Naive B cell (primary cell): ENCODE measurements at regions not wholly inside any gene's neighbourhood (a gene's known extent, or its start where the extent isn't known, plus 50 kb on each side); places are given as distances from the start of the nearest gene placed in this dataset.
"Not testable (repeated sequence)": the region's sequence is repeated elsewhere in the genome, so short reads cannot be mapped to it uniquely, and the experiment has no call there.

Source experiments
- ATAC-seq, 2 donors: fragments of 150-1000 bp; cut with Tn5 transposase; 2 replicates each; pipeline ENCODE4 v1.10.0; 2021; ENCODE audit warnings: low read depth in 2 of 2, mild to moderate bottlenecking in 2 of 2, moderate library complexity in 2 of 2
- DNase-seq: peaks from one replicate; pipeline ENCODE4 v3.0.0; 2022
- H3K27ac Mint-ChIP-seq, 6 donors: one replicate each; pipeline ENCODE4 v1.8.0; 2020 to 2022; ENCODE audit warnings: mild to moderate bottlenecking in 6 of 6, mixed read lengths in 6 of 6, moderate library complexity in 5 of 6, inconsistent platforms in 2 of 6
- H3K27me3 Mint-ChIP-seq, 3 donors: one replicate each; pipeline ENCODE4 v1.8.0; 2021 to 2022; ENCODE audit warnings: mixed read lengths in 3 of 3, mild to moderate bottlenecking in 1 of 3
- H3K36me3 Mint-ChIP-seq, 2 donors: one replicate each; pipeline ENCODE4 v1.8.0; 2020 to 2022; ENCODE audit warnings: mixed read lengths in 2 of 2, inconsistent platforms in 1 of 2, mild to moderate bottlenecking in 1 of 2
- H3K4me1 Mint-ChIP-seq, 3 donors: one replicate each; pipeline ENCODE4 v1.8.0; 2020 to 2022; ENCODE audit warnings: mixed read lengths in 3 of 3, inconsistent platforms in 1 of 3, mild to moderate bottlenecking in 1 of 3, moderate library complexity in 1 of 3
- H3K4me3 Mint-ChIP-seq, 8 donors: one replicate each; pipeline ENCODE4 v1.8.0; 2020 to 2022; ENCODE audit warnings: mild to moderate bottlenecking in 8 of 8, mixed read lengths in 8 of 8, moderate library complexity in 8 of 8, inconsistent platforms in 2 of 8
- H3K9me3 Mint-ChIP-seq, 7 donors: one replicate each; pipeline ENCODE4 v1.8.0; 2020 to 2022; ENCODE audit warnings: mixed read lengths in 7 of 7, mild to moderate bottlenecking in 5 of 7, inconsistent platforms in 2 of 7, moderate library complexity in 1 of 7

DNA sequence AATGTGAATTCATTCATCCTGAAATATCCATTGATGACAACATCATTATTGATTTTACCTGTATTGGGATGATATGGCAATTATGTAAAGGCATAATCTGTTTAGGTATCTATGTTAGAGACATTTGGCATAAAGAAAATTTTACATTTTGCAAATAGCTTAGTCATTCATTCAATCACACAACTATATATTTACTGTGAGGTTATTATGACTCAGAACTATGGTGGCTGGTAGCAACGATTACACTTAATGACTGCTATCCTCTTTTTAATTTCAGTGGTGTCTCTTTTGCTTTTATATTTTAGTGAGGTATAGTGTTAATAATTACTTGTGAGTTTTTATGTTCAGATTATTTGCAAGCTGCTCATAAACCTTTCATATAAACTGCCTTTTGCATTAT is 955.9 kb downstream of the SLITRK6 start:
- no peak overlapping the region for H3K4me3 Mint-ChIP-seq
- ATAC-seq = no peak
- no peaks in the 10 kb centered on the region for H3K4me1 Mint-ChIP-seq
- no peaks in the 10 kb centered on the region for H3K36me3 Mint-ChIP-seq
- DNase-seq = no peak
- H3K27me3 Mint-ChIP-seq = no peaks in the 10 kb centered on the region
- H3K27ac Mint-ChIP-seq = no peak overlapping the region
- no peaks in the 10 kb centered on the region for H3K9me3 Mint-ChIP-seq

- Mint-ChIP-seq H3K27me3 (no peaks in the 10 kb centered on the region), H3K27ac (no peak overlapping the region), H3K9me3 (peaks cover 0 to 7% (median 3%) of the 10 kb centered on the region in 7 donors), H3K4me1 (no peaks in the 10 kb centered on the region), H3K36me3 (no peaks in the 10 kb centered on the region), H3K4me3 (no peak overlapping the region)
- DNase-seq (no peak), ATAC-seq (no peak)
Measured at GRCh38 chr13:84834201-84834600, 951.9 kb upstream of the SLITRK1 start.

DNA sequence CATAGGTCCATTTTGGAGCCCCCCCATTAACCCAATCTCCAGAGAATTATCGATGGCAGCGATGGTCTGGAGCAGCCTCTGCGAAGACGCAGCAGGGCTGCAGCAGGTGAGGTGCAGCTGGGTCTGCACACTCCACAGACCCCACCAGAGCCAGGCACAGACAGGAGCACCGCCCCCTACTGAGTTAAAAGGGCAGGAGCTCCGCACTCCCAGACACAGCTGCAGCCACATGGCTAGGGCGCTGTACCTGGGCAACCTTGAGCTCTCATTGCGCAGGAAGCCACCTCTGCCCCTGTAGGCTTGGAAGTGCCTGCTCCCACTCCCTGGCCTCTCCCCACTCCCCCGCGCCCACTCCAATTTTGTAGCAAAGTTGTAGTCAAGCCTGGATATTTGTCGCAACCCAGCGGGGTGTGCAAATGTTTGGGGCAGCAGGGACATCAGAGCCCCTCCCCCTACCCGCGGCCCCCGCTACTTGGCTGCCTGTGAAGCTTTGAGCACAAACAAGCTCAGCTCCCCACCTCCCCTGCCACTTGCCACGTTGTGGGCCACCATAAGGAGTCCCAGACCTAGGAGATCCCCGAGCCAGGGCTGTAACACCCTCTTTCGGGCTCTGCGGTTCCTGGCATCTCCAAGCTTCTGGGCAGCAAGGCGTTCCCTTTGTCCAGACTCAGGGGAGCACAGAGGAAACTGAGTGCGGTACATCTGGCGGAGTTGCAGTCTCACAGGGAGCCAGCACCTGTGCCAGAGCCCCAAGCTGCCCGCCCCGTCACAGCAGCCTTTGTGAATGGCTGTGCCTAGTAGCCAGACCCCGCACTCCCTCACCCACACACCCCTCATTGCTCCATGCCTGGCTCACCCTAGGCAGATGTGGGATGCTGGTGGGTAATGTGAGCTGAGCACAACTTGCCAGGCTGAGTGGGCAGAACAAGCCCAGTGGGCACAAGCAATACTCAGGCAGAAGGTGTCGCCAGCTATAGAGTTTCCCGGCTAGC is 949.7 kb upstream of the SLITRK1 start:
- H3K9me3 Mint-ChIP-seq = peaks cover 0 to 7% (median 0%) of the 10 kb centered on the region in 7 donors
- no peak for DNase-seq
- no peak overlapping the region for H3K27ac Mint-ChIP-seq
- no peak overlapping the region for H3K4me3 Mint-ChIP-seq
- no peaks in the 10 kb centered on the region for H3K4me1 Mint-ChIP-seq
- H3K27me3 Mint-ChIP-seq = no peaks in the 10 kb centered on the region
- no peaks in the 10 kb centered on the region for H3K36me3 Mint-ChIP-seq
- no peak for ATAC-seq

GRCh38 chr13:84823528-84823927 is 941.3 kb upstream of the SLITRK1 start:
- H3K36me3 Mint-ChIP-seq = no peaks in the 10 kb centered on the region
- no peaks in the 10 kb centered on the region for H3K27me3 Mint-ChIP-seq
- DNase-seq (no peak), ATAC-seq (no peak)
- H3K4me1 Mint-ChIP-seq = no peaks in the 10 kb centered on the region
- H3K4me3 Mint-ChIP-seq = no peak overlapping the region
- H3K27ac Mint-ChIP-seq = no peak overlapping the region
- H3K9me3 Mint-ChIP-seq = peaks cover 0 to 17% (median 4%) of the 10 kb centered on the region in 7 donors

DNA sequence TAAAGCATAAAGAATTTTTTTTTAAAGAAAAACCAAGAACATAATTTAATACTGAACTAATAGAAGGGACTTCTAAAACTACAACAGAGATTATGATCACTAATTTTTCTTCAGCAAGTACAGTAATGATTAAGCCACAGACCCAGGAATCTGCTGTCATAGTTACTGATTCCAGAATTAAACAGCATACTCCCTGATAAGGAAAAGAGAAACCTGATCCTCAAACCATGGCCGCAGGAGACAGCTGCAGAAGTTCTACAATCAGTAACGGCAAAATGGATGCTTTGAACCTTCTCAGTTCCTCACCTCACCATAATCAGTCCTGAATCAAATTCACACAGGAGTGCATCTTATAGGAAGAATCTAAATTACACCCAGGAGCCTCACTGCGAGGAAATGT is 939.0 kb upstream of the SLITRK1 start:
- DNase-seq = no peak
- peaks cover 0 to 21% (median 4%) of the 10 kb centered on the region in 7 donors for H3K9me3 Mint-ChIP-seq
- no peaks in the 10 kb centered on the region for H3K27me3 Mint-ChIP-seq
- no peak for ATAC-seq
- H3K36me3 Mint-ChIP-seq = no peaks in the 10 kb centered on the region
- H3K27ac Mint-ChIP-seq = no peak overlapping the region
- no peak overlapping the region for H3K4me3 Mint-ChIP-seq
- H3K4me1 Mint-ChIP-seq = no peaks in the 10 kb centered on the region

DNA sequence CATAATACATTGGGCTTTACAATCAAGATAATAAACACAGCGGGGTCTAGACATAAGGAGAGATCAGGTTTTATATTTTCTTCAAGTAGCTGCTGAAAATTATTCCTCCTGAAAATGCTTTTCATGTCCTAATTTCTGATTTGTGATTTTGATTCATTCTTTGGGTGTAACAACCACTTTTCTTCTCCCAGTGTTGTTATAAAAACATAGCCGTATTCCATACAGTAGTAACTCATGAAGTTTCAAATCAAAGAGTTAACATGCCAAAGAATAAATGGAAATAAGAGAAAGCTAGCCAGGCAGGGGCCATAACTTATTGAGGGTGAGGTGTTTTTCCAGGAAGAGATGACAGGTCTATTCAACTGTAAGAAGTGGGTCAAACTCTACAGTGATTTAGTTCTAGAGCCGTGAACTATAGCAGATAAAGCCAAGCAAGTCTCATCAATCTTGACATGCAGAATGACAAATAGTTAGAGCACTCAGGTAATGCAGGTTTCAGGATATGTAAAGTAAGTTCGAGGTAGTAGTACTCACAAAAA is 934.4 kb upstream of the SLITRK1 start:
- no peaks in the 10 kb centered on the region for H3K4me1 Mint-ChIP-seq
- H3K36me3 Mint-ChIP-seq = no peaks in the 10 kb centered on the region
- ATAC-seq (no peak), DNase-seq (no peak)
- H3K9me3 Mint-ChIP-seq = peaks cover 0 to 17% (median 4%) of the 10 kb centered on the region in 7 donors
- H3K27me3 Mint-ChIP-seq = no peaks in the 10 kb centered on the region
- H3K4me3 Mint-ChIP-seq = no peak overlapping the region
- H3K27ac Mint-ChIP-seq = no peak overlapping the region

DNA sequence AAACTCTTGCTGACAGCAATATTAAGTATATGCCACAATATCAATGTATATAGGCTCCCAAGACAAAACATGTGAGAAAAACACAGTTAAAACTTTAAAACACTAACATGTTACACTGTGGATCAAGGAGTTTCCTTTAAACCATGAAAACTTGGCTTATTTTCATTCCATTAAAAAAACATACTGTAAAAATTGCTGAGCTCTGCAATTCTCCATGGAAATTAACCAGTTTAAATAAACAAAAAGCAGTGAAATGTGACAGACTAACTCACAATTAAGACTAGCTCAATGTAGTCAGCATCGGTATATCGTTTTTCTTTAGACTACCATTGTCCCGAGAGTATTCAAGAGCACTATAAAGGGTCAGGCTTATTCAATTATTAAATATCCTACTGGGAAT is 930.5 kb upstream of the SLITRK1 start:
- Mint-ChIP-seq H3K4me1 (no peaks in the 10 kb centered on the region), H3K4me3 (no peak overlapping the region), H3K27me3 (no peaks in the 10 kb centered on the region), H3K27ac (no peak overlapping the region), H3K9me3 (peaks cover 0 to 10% (median 2%) of the 10 kb centered on the region in 7 donors), H3K36me3 (no peaks in the 10 kb centered on the region)
- no peak for DNase-seq
- no peak for ATAC-seq

GRCh38 chr13:84812078-84812477 is 929.8 kb upstream of the SLITRK1 start:
- Mint-ChIP-seq H3K4me3 (no peak overlapping the region), H3K27me3 (no peaks in the 10 kb centered on the region), H3K4me1 (no peaks in the 10 kb centered on the region), H3K36me3 (no peaks in the 10 kb centered on the region), H3K9me3 (peaks cover 0 to 10% (median 2%) of the 10 kb centered on the region in 7 donors), H3K27ac (no peak overlapping the region)
- DNase-seq (no peak), ATAC-seq (no peak)

DNA sequence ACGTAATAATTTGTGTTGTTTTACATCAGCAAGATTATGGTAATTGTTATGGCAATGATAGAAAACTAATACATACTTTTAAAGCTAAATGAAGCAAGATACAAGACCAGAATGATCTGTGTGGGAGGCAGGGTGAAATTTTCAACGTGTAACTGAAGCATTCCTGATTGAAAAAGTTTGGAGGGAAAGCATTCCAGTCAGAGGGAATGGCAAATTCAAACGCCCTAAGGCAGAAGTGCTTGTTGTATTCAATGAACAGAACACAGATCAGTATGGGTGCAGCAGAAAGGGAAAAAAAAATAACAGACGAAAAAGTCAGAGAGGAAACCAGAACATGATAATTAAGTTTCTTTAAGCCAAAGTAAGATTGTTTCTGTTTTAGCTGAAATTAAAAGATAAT is 928.5 kb upstream of the SLITRK1 start:
- H3K27ac Mint-ChIP-seq = no peak overlapping the region
- peaks cover 0 to 4% (median 2%) of the 10 kb centered on the region in 7 donors for H3K9me3 Mint-ChIP-seq
- H3K36me3 Mint-ChIP-seq = no peaks in the 10 kb centered on the region
- no peaks in the 10 kb centered on the region for H3K4me1 Mint-ChIP-seq
- no peaks in the 10 kb centered on the region for H3K27me3 Mint-ChIP-seq
- H3K4me3 Mint-ChIP-seq = no peak overlapping the region
- DNase-seq (no peak), ATAC-seq (no peak)

DNA sequence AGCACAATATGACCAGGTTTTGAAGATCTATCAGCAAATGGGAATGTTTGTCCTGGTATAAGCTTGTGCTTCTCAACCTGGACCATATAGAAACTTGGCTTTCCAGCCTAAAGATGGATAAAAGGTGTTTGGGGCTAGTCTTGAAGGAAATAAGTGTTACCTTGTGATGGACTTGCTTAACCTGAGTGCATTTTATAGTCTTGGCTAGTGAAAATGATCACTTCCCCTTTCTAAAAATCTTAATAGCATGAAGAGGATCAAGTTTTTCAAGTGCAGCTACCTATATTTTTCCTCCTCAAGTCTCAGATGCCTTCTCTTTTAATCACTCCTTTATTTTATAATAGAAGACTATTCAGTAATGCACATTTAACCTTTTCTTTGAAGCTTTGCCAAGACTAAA is 919.8 kb upstream of the SLITRK1 start:
- Mint-ChIP-seq H3K27ac (no peak overlapping the region), H3K4me3 (no peak overlapping the region), H3K4me1 (no peaks in the 10 kb centered on the region), H3K27me3 (no peaks in the 10 kb centered on the region), H3K36me3 (no peaks in the 10 kb centered on the region), H3K9me3 (peaks cover 0 to 6% (median 0%) of the 10 kb centered on the region in 7 donors)
- DNase-seq = no peak
- ATAC-seq = no peak

DNA sequence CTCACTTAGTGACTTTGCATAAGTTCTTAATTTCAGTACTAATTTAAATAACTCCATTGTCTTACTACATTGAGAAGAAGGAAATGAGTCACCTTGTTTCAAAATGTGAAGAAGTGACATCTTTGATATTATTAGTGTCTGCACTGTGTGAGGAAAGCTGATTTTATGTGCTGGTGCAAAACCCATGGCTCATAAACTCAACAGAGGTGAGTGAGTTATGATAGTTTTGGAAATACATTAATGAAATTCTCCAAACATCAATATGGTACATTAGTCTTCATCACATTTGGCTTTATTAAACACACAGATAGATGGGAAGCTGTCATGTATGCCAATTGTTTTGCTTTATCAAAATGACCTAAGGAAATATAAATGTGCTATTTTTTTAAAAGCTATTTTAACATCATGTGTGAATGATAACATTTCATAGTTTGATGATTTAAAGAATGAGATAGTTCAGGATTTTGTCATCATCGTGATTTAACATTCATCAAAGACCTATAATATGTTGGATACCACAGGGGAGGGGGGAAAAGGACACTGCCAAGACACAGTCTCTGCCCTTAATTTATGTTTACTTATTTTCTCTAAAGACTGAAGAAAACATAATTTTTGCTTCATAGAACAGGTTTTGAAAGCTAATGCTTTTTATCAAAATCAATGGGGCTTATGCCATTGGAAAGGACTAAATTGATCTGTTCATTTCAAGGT is 902.3 kb upstream of the SLITRK1 start:
- H3K4me1 Mint-ChIP-seq = no peaks in the 10 kb centered on the region
- ATAC-seq (no peak), DNase-seq (no peak)
- peaks cover 0 to 13% (median 0%) of the 10 kb centered on the region in 7 donors for H3K9me3 Mint-ChIP-seq
- no peak overlapping the region for H3K27ac Mint-ChIP-seq
- no peak overlapping the region for H3K4me3 Mint-ChIP-seq
- H3K36me3 Mint-ChIP-seq = no peaks in the 10 kb centered on the region
- H3K27me3 Mint-ChIP-seq = no peaks in the 10 kb centered on the region

DNA sequence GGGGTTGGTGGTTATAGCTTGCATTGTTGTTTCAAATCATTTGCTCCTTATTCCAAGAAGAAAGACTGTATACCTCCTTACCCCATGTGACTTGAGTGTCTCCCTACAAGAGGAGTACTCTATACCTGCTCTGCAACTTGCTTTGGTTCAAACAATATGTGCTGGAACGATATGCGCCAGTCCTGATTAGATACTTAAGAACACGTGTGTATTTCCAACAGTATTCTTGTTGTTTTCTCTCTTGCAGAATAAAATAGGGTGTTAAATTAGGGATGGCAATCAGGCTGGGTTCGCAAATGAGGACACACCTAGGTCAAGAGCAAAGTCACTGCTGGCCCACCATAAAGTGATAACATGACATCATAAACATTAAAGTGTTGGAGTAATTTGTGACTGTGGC is 895.0 kb upstream of the SLITRK1 start:
- H3K4me3 Mint-ChIP-seq = no peak overlapping the region
- H3K36me3 Mint-ChIP-seq = no peaks in the 10 kb centered on the region
- H3K9me3 Mint-ChIP-seq = peaks cover 0 to 5% (median 0%) of the 10 kb centered on the region in 7 donors
- ATAC-seq (no peak), DNase-seq (no peak)
- no peaks in the 10 kb centered on the region for H3K4me1 Mint-ChIP-seq
- H3K27me3 Mint-ChIP-seq = no peaks in the 10 kb centered on the region
- H3K27ac Mint-ChIP-seq = peak overlapping the region in 1 of 6 donors; percentile 24

- H3K4me1 Mint-ChIP-seq = no peaks in the 10 kb centered on the region
- peaks cover 0 to 2% (median 0%) of the 10 kb centered on the region in 7 donors for H3K9me3 Mint-ChIP-seq
- H3K4me3 Mint-ChIP-seq = no peak overlapping the region
- no peak overlapping the region for H3K27ac Mint-ChIP-seq
- H3K27me3 Mint-ChIP-seq = no peaks in the 10 kb centered on the region
- DNase-seq (no peak), ATAC-seq (no peak)
- H3K36me3 Mint-ChIP-seq = no peaks in the 10 kb centered on the region
Measured at GRCh38 chr13:84776593-84776992, 894.3 kb upstream of the SLITRK1 start.

DNA sequence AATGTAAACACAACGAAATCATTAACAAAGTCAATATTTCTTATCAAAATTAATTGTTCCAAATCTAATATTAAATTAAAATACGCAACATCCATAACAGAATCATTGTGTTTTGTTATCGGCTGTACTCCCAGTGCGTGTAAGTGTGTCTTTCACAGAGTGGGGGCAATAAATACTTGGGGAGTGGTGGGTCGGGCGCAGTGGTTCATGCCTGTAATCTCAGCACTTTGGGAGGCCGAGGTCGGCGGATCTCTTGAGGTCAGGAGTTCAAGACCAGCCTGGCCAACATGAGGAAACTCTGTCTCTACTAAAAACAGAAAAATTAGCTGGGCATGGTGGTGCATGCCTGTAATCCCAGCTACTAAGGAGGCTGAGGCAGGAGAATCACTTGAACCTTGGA is 893.6 kb upstream of the SLITRK1 start:
- not testable (repeated sequence) for H3K27me3 Mint-ChIP-seq, H3K4me3 Mint-ChIP-seq, H3K36me3 Mint-ChIP-seq, DNase-seq, H3K9me3 Mint-ChIP-seq, ATAC-seq, H3K4me1 Mint-ChIP-seq, H3K27ac Mint-ChIP-seq
